GM19025 (cell line): ENCODE measurements at regions not wholly inside any gene's neighbourhood (a gene's known extent, or its start where the extent isn't known, plus 50 kb on each side); places are given as distances from the start of the nearest gene placed in this dataset.
"Not testable (repeated sequence)": the region's sequence is repeated elsewhere in the genome, so short reads cannot be mapped to it uniquely, and the experiment has no call there.

Experiments used
- ATAC-seq: cut with Tn5 transposase; IDR thresholded peaks from one replicate; pipeline ENCODE4 v1.9.1; 2021; ENCODE audit warnings: mild to moderate bottlenecking, low read depth, moderate library complexity; ENCODE audit not compliant: unreplicated experiment

- no peak for ATAC-seq
These were observed 59.1 kb upstream of the DHRS4 start for GRCh38 chr14:23894362-23895052.

- no peak for ATAC-seq
These were observed 58.5 kb upstream of the DHRS4 start for GRCh38 chr14:23895053-23895419.

GRCh38 chr14:23895480-23895879 lies 58.1 kb upstream of the DHRS4 start:
- ATAC-seq = no peak

GRCh38 chr14:23896609-23897153 lies 56.9 kb upstream of the DHRS4 start:
- ATAC-seq = no peak

- not testable (repeated sequence) for ATAC-seq
These were observed 56.3 kb upstream of the DHRS4 start for GRCh38 chr14:23897291-23897690.

GRCh38 chr14:23898359-23898758 lies 55.2 kb upstream of the DHRS4 start:
- ATAC-seq = not testable (repeated sequence)

- ATAC-seq = no peak
These were observed 53.8 kb upstream of the DHRS4 start for GRCh38 chr14:23899788-23900187.

GRCh38 chr14:23903442-23903841 lies 50.1 kb upstream of the DHRS4 start:
- no peak for ATAC-seq
